ENCODE measurements at regions not wholly inside any gene's neighbourhood (a gene's known extent, or its start where the extent isn't known, plus 50 kb on each side); places are given as distances from the start of the nearest gene placed in this dataset.

- TF ChIP-seq CTCF (IDR thresholded peaks at IDR 0.05): no peak
- no peak for TF ChIP-seq EZH2 (IDR thresholded peaks at IDR 0.05; ENCODE audit: borderline replicate concordance, insufficient read depth, low read depth, low read length, poor library complexity, severe bottlenecking)
These were observed 265.1 kb upstream of the NEGR1 start for GRCh38 chr1:72547412-72547811.

All from B cell (primary cell).